IMR-90 (cell line): ENCODE measurements at regions not wholly inside any gene's neighbourhood (a gene's known extent, or its start where the extent isn't known, plus 50 kb on each side); places are given as distances from the start of the nearest gene placed in this dataset.
A peak's percentile ranks its signal among the peaks of the same experiment; 100 is the strongest.

Experiments used
- ATAC-seq: fragments of 200-7000 bp; cut with Tn5 transposase; 2 replicates; pipeline ENCODE4 v1.9.1; 2020; ENCODE audit warnings: low read depth, mild to moderate bottlenecking, moderate library complexity
- BruUV-seq: library from RNA; stranded (reverse); fragments of 400-500 nt; replicated peaks from 2 replicates; lab custom pipeline; 2021; lab: Mats Ljungman, UMichigan
- CTCF ChIA-PET: fragments of 300-600 bp; formaldehyde crosslinking; extraction: SDS; loops from one replicate; lab custom pipeline; 2021; ENCODE audit warnings: antibody characterized with exemption; lab: Yijun Ruan, JAX
- POLR2A ChIA-PET: fragments of 300-600 bp; sonication (Branson Sonifier 250); formaldehyde crosslinking; loops from one replicate; lab custom pipeline; 2022; ENCODE audit warnings: antibody characterized with exemption; ENCODE audit not compliant: unreplicated experiment; lab: Charles Lee
- DNase-seq: peaks from one replicate; pipeline ENCODE4 v3.0.0; 2013
- H2AFZ ChIP-seq: replicated peaks from 2 replicates; pipeline ENCODE3; 2013; ENCODE audit warnings: low read length, mild to moderate bottlenecking; ENCODE audit not compliant: poor library complexity
- H2AK5ac ChIP-seq: 2 replicates; pipeline ENCODE4 v1.6.1; 2013; ENCODE audit warnings: low read depth, low read length, inconsistent platforms
- H2AK9ac ChIP-seq: replicated peaks from 2 replicates; pipeline ENCODE3; 2013; ENCODE audit warnings: mild to moderate bottlenecking, low read depth, low read length, moderate library complexity; ENCODE audit not compliant: poor library complexity
- H2BK120ac ChIP-seq: 2 replicates; pipeline ENCODE4 v1.6.1; 2013; ENCODE audit warnings: low read depth, low read length, inconsistent platforms
- H2BK15ac ChIP-seq: 3 replicates; pipeline ENCODE4 v1.6.1; 2013; ENCODE audit warnings: low read depth, low read length, inconsistent platforms
- H2BK20ac ChIP-seq: 2 replicates; pipeline ENCODE4 v1.6.1; 2013; ENCODE audit warnings: low read depth, mild to moderate bottlenecking, inconsistent platforms, low read length, moderate library complexity
- H2BK5ac ChIP-seq: 2 replicates; pipeline ENCODE4 v1.6.1; 2013; ENCODE audit warnings: mild to moderate bottlenecking, low read depth, low read length, inconsistent platforms; ENCODE audit not compliant: poor library complexity, severe bottlenecking
- H3K14ac ChIP-seq: replicated peaks from 2 replicates; pipeline ENCODE4 v1.6.1; 2013; ENCODE audit warnings: low read depth, low read length, inconsistent platforms
- H3K18ac ChIP-seq: 2 replicates; pipeline ENCODE4 v1.6.1; 2013; ENCODE audit warnings: low read depth, low read length, control low read depth
- H3K23ac ChIP-seq: 2 replicates; pipeline ENCODE4 v1.6.1; 2013; ENCODE audit warnings: low read depth, low read length, inconsistent platforms
- H3K27ac ChIP-seq: 2 replicates; pipeline ENCODE4 v1.5.1; 2013; ENCODE audit warnings: mild to moderate bottlenecking, control low read depth, low read length; ENCODE audit not compliant: insufficient read depth
- H3K27me3 ChIP-seq: 2 replicates; pipeline ENCODE4 v1.6.1; 2013; ENCODE audit warnings: low read length; ENCODE audit not compliant: control insufficient read depth, insufficient read depth
- H3K36me3 ChIP-seq: 2 replicates; pipeline ENCODE4 v1.6.1; 2013; ENCODE audit warnings: low read length, mixed read lengths; ENCODE audit not compliant: control insufficient read depth, insufficient read depth
- H3K4ac ChIP-seq: 2 replicates; pipeline ENCODE4 v1.6.1; 2013; ENCODE audit warnings: low read depth, low read length, inconsistent platforms
- H3K4me1 ChIP-seq: 2 replicates; pipeline ENCODE4 v1.6.1; 2013; ENCODE audit warnings: low read length, mixed read lengths; ENCODE audit not compliant: control insufficient read depth, insufficient read depth
- H3K4me2 ChIP-seq: 2 replicates; pipeline ENCODE4 v1.6.1; 2013; ENCODE audit warnings: low read depth, mild to moderate bottlenecking, control low read depth, low read length, moderate library complexity
- H3K4me3 ChIP-seq: 2 replicates; pipeline ENCODE4 v1.5.1; 2013; ENCODE audit warnings: low read depth, mild to moderate bottlenecking, control low read depth, low read length, moderate library complexity; ENCODE audit not compliant: insufficient read depth
- H3K56ac ChIP-seq: 2 replicates; pipeline ENCODE4 v1.6.1; 2013; ENCODE audit warnings: low read length, inconsistent platforms; ENCODE audit not compliant: insufficient read depth; ENCODE audit errors: extremely low read depth
- H3K79me1 ChIP-seq, 2 experiments: 2 replicates each; pipeline ENCODE4 v1.6.1; 2013; ENCODE audit warnings: low read length in 2 of 2, inconsistent platforms in 1 of 2, low read depth in 1 of 2
- H3K9ac ChIP-seq: 2 replicates; pipeline ENCODE4 v1.6.1; 2013; ENCODE audit warnings: low read depth, low read length, control low read depth
- H3K9me1 ChIP-seq: 2 replicates; pipeline ENCODE4 v1.6.1; 2013; ENCODE audit warnings: low read length, inconsistent platforms; ENCODE audit not compliant: insufficient read depth
- H3K9me3 ChIP-seq: 2 replicates; pipeline ENCODE4 v1.6.1; 2013; ENCODE audit warnings: low read length; ENCODE audit not compliant: control insufficient read depth, insufficient read depth
- H4K20me1 ChIP-seq: 2 replicates; pipeline ENCODE4 v1.6.1; 2013; ENCODE audit warnings: low read length, inconsistent platforms; ENCODE audit not compliant: insufficient read depth
- H4K5ac ChIP-seq: 2 replicates; pipeline ENCODE4 v1.6.1; 2013; ENCODE audit warnings: mild to moderate bottlenecking, low read depth, low read length, control low read depth
- H4K8ac ChIP-seq, 2 experiments: 2 replicates each; pipeline ENCODE4 v1.6.1; 2013; ENCODE audit warnings: low read depth in 2 of 2, low read length in 2 of 2, control low read depth in 1 of 2, inconsistent platforms in 1 of 2
- H4K91ac ChIP-seq: 2 replicates; pipeline ENCODE4 v1.6.1; 2013; ENCODE audit warnings: low read depth, low read length, inconsistent platforms; ENCODE audit not compliant: insufficient read depth
- CEBPB ChIP-seq: IDR thresholded peaks from 2 replicates; pipeline ENCODE4 v1.6.1; 2012; ENCODE audit warnings: low read depth, low read length, improper control_type of control experiment
- RFX5 ChIP-seq: IDR thresholded peaks from 2 replicates; pipeline ENCODE4 v1.8.0; 2012; ENCODE audit warnings: low read depth, mild to moderate bottlenecking, low read length, moderate library complexity
- WGBS, 2 experiments: methylation state at CpG; one replicate each; pipeline versions ENCODE4 v1.1.5 to v1.1.7; 2013; ENCODE audit warnings: missing lambda C conversion rate in 2 of 2; ENCODE audit not compliant: insufficient read length in 1 of 2; ENCODE audit errors: extremely low coverage in 2 of 2; 5-methylcytosine and 5-hydroxymethylcytosine counted together
- dilution Hi-C: fragments of 300-500 bp; cut with HindIII; formaldehyde crosslinking; loops from one replicate; pipeline ENCODE4 v1.14.3; 2018; ENCODE audit warnings: low sequenced_read_pairs; ENCODE audit not compliant: unreplicated experiment
- in situ Hi-C: fragments of 300-500 bp; cut with MboI; formaldehyde crosslinking; loops from 3 replicates; pipeline ENCODE4 v1.14.3; 2019; ENCODE audit warnings: low sequenced_read_pairs, inconsistent platforms, mixed read lengths
- intact Hi-C: fragments of 100-400 bp; cut with micrococcal nuclease; formaldehyde crosslinking; loops from 2 replicates; pipeline ENCODE4 v1.10.0; 2022

DNA sequence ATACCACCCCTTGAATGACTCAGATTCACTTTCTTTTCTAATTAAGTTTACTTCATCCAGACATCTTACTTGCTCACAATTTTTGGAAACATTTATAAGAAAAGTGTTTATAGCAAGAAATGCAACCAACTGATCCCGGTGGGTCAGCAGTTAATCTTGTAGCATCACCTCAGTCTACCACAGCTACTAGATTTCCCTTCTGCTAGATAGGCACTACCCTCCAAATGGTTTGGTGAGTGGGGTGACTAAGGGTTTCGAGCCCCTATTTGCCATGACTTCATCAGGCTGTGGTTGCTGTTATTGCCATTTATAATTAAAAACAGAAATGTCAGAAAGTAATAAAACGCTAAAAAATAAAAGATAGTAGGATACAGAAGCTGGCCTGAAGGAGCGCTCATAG, 930.1 kb upstream of the GJE1 start:
- Histone ChIP-seq H3K27ac (no peak overlapping the region), H3K4ac (no peak overlapping the region), H3K9ac (no peak overlapping the region), H3K27me3 (no peaks in the 10 kb centered on the region), H3K56ac (no peak overlapping the region), H3K4me1 (no peaks in the 10 kb centered on the region; the same call in 1 of the 2 replicates), H2BK20ac (no peak overlapping the region), H3K4me2 (no peak overlapping the region), H3K9me3 (peaks cover 2% of the 10 kb centered on the region; the same call in 1 of the 2 replicates), H2BK5ac (no peak overlapping the region), H2AFZ (no peak overlapping the region), H4K5ac (no peak overlapping the region), H3K18ac (no peak overlapping the region), H4K8ac (peak overlapping the region in 1 of 2 experiments; percentile 21; a peak in 1 of 4 replicates), H3K9me1 (peaks cover 7% of the 10 kb centered on the region), H3K36me3 (no peaks in the 10 kb centered on the region), H3K79me1 (no peaks in the 10 kb centered on the region), H2AK5ac (no peak overlapping the region), H2BK120ac (no peak overlapping the region), H3K23ac (no peak overlapping the region), H2BK15ac (no peak overlapping the region), H3K4me3 (no peak overlapping the region), H2AK9ac (no peak overlapping the region), H4K91ac (no peak overlapping the region), H4K20me1 (no peaks in the 10 kb centered on the region), H3K14ac (peak overlapping the region; percentile 78; the same call in 1 of the 2 replicates)
- no CpG with 5 or more reads among the region's 4 CpGs for WGBS, 2 experiments
- no peak for TF ChIP-seq RFX5
- no peak for TF ChIP-seq CEBPB
- no peak for DNase-seq
- intact Hi-C loops, result no loop called here
- in situ Hi-C loops, result no loop called here
- ChIA-PET POLR2A (no interaction called here), CTCF (no interaction called here)
- no peak for ATAC-seq
- dilution Hi-C loops, result no loop called here
- no TSS peak for BruUV-seq
